ENCODE measurements at regions not wholly inside any gene's neighbourhood (a gene's known extent, or its start where the extent isn't known, plus 50 kb on each side); places are given as distances from the start of the nearest gene placed in this dataset.

DNA sequence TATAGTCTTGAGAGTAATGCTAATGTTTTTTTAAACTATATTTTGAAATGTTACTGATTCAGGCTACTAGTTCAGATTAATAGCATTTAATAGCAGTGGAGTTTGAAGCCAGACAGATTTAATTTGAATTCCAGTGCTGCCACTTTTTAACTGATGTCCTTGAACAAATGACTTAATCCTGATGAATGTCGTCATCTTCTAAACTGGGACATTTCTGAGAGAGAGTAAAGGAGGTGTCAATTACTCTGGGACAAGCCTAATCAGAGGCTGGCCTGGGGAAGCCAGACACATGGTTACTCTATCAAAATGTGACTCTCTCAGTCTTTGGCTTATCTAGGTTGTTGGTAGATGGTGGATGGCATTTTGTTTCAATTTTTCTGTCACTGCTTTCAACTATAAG is 246.7 kb downstream of the HS3ST3A1 start:
- no peak for TF ChIP-seq CTCF (conservative IDR thresholded peaks at IDR 0.05)
- no peak overlapping the region for H3K27ac ChIP-seq

- no peak overlapping the region for H3K27ac ChIP-seq
- no peak for TF ChIP-seq CTCF (conservative IDR thresholded peaks at IDR 0.05)
These were observed 248.1 kb downstream of the HS3ST3A1 start for GRCh38 chr17:13353590-13353989.

DNA sequence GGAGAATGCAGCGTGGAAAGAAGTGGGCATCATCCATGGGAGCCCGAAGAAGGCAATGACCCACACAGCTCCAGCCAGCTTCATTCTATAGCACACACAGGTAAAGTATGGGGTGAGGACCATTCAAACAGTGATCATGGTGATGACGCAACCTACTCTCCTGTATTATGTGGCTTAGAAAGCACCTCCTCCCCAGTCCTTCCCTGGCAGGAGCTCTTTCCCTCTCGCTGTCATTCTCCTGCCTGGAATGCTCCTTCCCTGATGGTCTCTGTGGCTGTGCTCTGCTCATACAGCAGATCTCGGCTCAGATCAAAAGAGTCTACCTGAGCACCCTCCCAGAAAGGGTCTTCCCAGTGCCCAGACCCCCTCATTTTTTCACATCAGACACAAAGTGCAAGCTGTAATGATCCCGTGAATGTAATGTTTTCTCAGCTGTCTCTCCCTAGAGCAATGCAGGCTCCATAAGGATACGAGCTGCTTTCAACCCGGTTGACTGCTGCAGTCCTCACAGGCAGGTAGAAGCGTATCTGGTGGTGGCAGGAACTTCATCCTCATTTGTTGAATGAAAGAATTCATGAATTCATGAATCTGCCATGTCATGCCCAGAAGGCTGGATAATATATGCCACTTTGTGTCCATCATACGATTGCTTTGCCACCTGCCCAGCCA is 248.8 kb downstream of the HS3ST3A1 start:
- no peak for TF ChIP-seq CTCF (conservative IDR thresholded peaks at IDR 0.05)
- H3K27ac ChIP-seq, result no peak overlapping the region

DNA sequence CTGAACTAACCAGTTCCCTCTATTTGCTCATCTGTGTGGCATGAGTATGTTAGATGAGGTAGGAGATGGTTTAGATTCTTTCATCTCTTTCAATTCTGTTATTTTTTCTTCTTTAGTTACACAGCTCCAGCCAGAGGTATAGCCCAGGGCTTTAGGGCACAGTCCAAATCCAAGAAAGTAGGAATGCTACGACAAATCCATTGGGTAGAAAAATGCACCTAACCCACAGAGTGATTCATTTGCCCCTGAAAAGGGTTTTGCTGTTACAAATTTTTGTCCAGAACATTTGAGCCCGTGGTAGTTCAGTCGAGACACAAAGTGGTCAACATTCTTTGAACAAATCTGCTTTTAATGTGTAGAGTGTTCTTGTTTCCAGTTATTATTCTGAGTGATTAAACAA is 250.7 kb downstream of the HS3ST3A1 start:
- H3K27ac ChIP-seq, result no peak overlapping the region
- TF ChIP-seq CTCF (conservative IDR thresholded peaks at IDR 0.05), result no peak

DNA sequence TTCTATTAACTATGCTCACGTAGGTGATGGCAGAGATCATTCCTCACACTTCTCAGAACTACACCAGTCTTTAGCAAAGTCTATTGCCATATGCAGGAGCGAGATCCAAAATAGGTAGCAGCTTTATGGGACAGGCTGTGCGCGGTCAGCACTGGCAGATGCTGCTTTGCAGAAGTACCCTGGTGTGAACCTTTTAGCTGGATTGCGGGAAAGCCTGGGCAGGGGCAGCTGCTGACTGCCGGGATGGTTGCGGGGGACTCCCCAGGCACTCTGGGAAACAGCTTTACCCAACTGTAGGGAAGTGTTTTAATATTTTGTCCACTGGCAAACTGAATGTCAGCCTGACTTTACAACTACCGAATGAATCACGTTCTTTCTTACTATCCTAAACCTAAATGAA is 251.3 kb downstream of the HS3ST3A1 start:
- no peak overlapping the region for H3K27ac ChIP-seq
- TF ChIP-seq CTCF (conservative IDR thresholded peaks at IDR 0.05), result no peak

GRCh38 chr17:13346996-13347762 is 254.6 kb downstream of the HS3ST3A1 start:
- no peak overlapping the region for H3K27ac ChIP-seq
- TF ChIP-seq CTCF (conservative IDR thresholded peaks at IDR 0.05), result no peak

- no peak for TF ChIP-seq CTCF (conservative IDR thresholded peaks at IDR 0.05)
- H3K27ac ChIP-seq, result no peak overlapping the region
These were observed 255.1 kb downstream of the HS3ST3A1 start for GRCh38 chr17:13346592-13346991.

All from VCaP (cell line).